SK-N-SH treated with all-trans-retinoic acid at 6 μM for 48 hours (cell line): ENCODE measurements at regions not wholly inside any gene's neighbourhood (a gene's known extent, or its start where the extent isn't known, plus 50 kb on each side); places are given as distances from the start of the nearest gene placed in this dataset.

Experiments used
- ATAC-seq: fragments of 200-7000 bp; cut with Tn5 transposase; 3 replicates; pipeline ENCODE4 v1.9.1; 2020; ENCODE audit warnings: mild to moderate bottlenecking, moderate library complexity
- ARNTL ChIP-seq: fragments of 450-650 bp; formaldehyde crosslinking; IDR thresholded peaks from 2 replicates; pipeline ENCODE4 v1.5.0; 2020; ENCODE audit warnings: low read depth, mild to moderate bottlenecking, moderate library complexity, borderline replicate concordance
- BACH2 ChIP-seq: fragments of 250-450 bp; sonication (Bioruptor Pico); IDR thresholded peaks from 2 replicates; pipeline ENCODE4 v1.9.0; 2021; ENCODE audit warnings: mild to moderate bottlenecking, borderline replicate concordance
- CSDC2 ChIP-seq: fragments of 250-450 bp; sonication (Bioruptor Pico); IDR thresholded peaks from 2 replicates; pipeline ENCODE4 v1.5.0; 2020; ENCODE audit warnings: mild to moderate bottlenecking, moderate library complexity
- ESRRG ChIP-seq: fragments of 250-450 bp; sonication (Bioruptor Pico); IDR thresholded peaks from 2 replicates; pipeline ENCODE4 v1.6.1; 2021; ENCODE audit warnings: mild to moderate bottlenecking
- GLIS3 ChIP-seq: fragments of 250-450 bp; sonication (Bioruptor Pico); IDR thresholded peaks from 2 replicates; pipeline ENCODE4 v1.5.0; 2020; ENCODE audit warnings: mild to moderate bottlenecking, moderate library complexity
- ISL1 ChIP-seq: fragments of 250-450 bp; sonication (Bioruptor Pico); IDR thresholded peaks from 2 replicates; pipeline ENCODE4 v2.1.2; 2022; ENCODE audit warnings: mild to moderate bottlenecking, moderate library complexity
- OSR1 ChIP-seq: fragments of 250-450 bp; sonication (Bioruptor Pico); IDR thresholded peaks from 2 replicates; pipeline ENCODE4 v1.8.0; 2022; ENCODE audit warnings: moderate library complexity, mild to moderate bottlenecking, inconsistent platforms
- PPARA ChIP-seq: fragments of 250-450 bp; sonication (Bioruptor Pico); IDR thresholded peaks from 2 replicates; pipeline ENCODE4 v1.5.0; 2020; ENCODE audit warnings: mild to moderate bottlenecking, borderline replicate concordance
- RARB ChIP-seq: fragments of 250-450 bp; sonication (Bioruptor Pico); IDR thresholded peaks from 2 replicates; pipeline ENCODE4 v1.8.0; 2021; ENCODE audit warnings: mild to moderate bottlenecking, moderate library complexity
- SNAI2 ChIP-seq: fragments of 250-450 bp; sonication (Bioruptor Pico); IDR thresholded peaks from 2 replicates; pipeline ENCODE4 v1.5.0; 2020; ENCODE audit warnings: mild to moderate bottlenecking, moderate library complexity
- TCF4 ChIP-seq: fragments of 250-450 bp; sonication (Bioruptor Pico); IDR thresholded peaks from 2 replicates; pipeline ENCODE4 v1.8.0; 2021; ENCODE audit warnings: mild to moderate bottlenecking, moderate library complexity, borderline replicate concordance
- TOX ChIP-seq: fragments of 250-450 bp; sonication (Bioruptor Pico); IDR thresholded peaks from 2 replicates; pipeline ENCODE4 v1.8.0; 2021; ENCODE audit warnings: mild to moderate bottlenecking, moderate library complexity, borderline replicate concordance
- TSHZ2 ChIP-seq: fragments of 250-450 bp; sonication (Bioruptor Pico); IDR thresholded peaks from 2 replicates; pipeline ENCODE4 v1.5.0; 2020; ENCODE audit warnings: mild to moderate bottlenecking, moderate library complexity
- ZC3H10 ChIP-seq: fragments of 250-450 bp; sonication (Bioruptor Pico); IDR thresholded peaks from 2 replicates; pipeline ENCODE4 v1.5.1; 2021; ENCODE audit warnings: mild to moderate bottlenecking, moderate library complexity
- ZFP3 ChIP-seq: fragments of 250-450 bp; sonication (Bioruptor Pico); IDR thresholded peaks from 2 replicates; pipeline ENCODE4 v1.5.0; 2020; ENCODE audit warnings: mild to moderate bottlenecking, moderate library complexity
- ZFP30 ChIP-seq: fragments of 450-650 bp; formaldehyde crosslinking; IDR thresholded peaks from 2 replicates; pipeline ENCODE4 v1.5.0; 2022; ENCODE audit warnings: mild to moderate bottlenecking, moderate library complexity
- ZNF565 ChIP-seq: fragments of 450-650 bp; formaldehyde crosslinking; conservative IDR thresholded peaks from 2 replicates; pipeline ENCODE4 v1.5.0; 2020; ENCODE audit warnings: low read depth, mild to moderate bottlenecking, moderate library complexity
- ZNF70 ChIP-seq: fragments of 450-650 bp; formaldehyde crosslinking; IDR thresholded peaks from 2 replicates; pipeline ENCODE4 v1.5.0; 2020; ENCODE audit warnings: mild to moderate bottlenecking, moderate library complexity
- TF ChIP-seq, protein P1 (sequence below): fragments of 250-450 bp; sonication (Bioruptor Pico); IDR thresholded peaks from 2 replicates; pipeline ENCODE4 v1.8.0; 2021; ENCODE audit warnings: low read depth, mild to moderate bottlenecking, moderate library complexity, borderline replicate concordance
- TF ChIP-seq, protein P2 (sequence below): fragments of 250-450 bp; sonication (Bioruptor Pico); IDR thresholded peaks from 2 replicates; pipeline ENCODE4 v1.8.0; 2020; ENCODE audit warnings: mild to moderate bottlenecking, moderate library complexity, borderline replicate concordance
- TF ChIP-seq, protein P3 (sequence below): fragments of 250-450 bp; sonication (Bioruptor Pico); IDR thresholded peaks from 2 replicates; pipeline ENCODE4 v1.5.1; 2020; ENCODE audit warnings: low read depth, mild to moderate bottlenecking, moderate library complexity

GRCh38 chr6:19502301-19502700 is 334.9 kb upstream of the ID4 start (continued):
- no peak for TF ChIP-seq ZNF565 (CRISPR knock-in tag)
- no peak for TF ChIP-seq ZFP3 (CRISPR knock-in tag)

DNA sequence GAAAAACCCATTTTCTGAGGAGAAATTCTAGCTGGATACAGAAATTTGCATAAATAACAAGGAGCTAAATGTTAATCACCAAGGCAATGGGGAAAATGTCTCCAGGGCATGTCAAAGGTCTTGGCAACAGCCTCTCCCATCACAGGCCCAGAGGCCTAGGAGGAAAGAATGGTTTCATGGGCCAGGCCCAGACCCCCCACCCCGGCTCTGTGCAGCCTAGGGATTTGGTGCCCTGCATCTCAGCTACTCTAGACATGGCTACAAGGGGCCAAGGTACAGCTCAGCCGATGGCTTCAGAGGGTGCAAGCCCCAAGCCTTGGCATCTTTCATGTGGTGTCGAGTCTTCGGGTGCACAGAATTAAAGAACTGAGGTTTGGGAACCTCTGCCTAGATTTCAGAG is 321.2 kb upstream of the ID4 start:
- TF ChIP-seq, protein P1, sequence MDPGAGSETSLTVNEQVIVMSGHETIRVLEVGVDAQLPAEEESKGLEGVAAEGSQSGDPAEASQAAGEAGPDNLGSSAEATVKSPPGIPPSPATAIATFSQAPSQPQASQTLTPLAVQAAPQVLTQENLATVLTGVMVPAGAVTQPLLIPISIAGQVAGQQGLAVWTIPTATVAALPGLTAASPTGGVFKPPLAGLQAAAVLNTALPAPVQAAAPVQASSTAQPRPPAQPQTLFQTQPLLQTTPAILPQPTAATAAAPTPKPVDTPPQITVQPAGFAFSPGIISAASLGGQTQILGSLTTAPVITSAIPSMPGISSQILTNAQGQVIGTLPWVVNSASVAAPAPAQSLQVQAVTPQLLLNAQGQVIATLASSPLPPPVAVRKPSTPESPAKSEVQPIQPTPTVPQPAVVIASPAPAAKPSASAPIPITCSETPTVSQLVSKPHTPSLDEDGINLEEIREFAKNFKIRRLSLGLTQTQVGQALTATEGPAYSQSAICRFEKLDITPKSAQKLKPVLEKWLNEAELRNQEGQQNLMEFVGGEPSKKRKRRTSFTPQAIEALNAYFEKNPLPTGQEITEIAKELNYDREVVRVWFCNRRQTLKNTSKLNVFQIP (CRISPR knock-in tag) = no peak
- TF ChIP-seq TSHZ2 (no peak), PPARA (CRISPR knock-in tag) (no peak), TCF4 (CRISPR knock-in tag) (no peak), OSR1 (no peak), ISL1 (CRISPR knock-in tag) (no peak), CSDC2 (no peak), ZFP3 (CRISPR knock-in tag) (no peak), RARB (CRISPR knock-in tag) (no peak), BACH2 (no peak), ZFP30 (CRISPR knock-in tag) (no peak), GLIS3 (CRISPR knock-in tag) (no peak), ZNF565 (CRISPR knock-in tag) (no peak)
- no peak for ATAC-seq

DNA sequence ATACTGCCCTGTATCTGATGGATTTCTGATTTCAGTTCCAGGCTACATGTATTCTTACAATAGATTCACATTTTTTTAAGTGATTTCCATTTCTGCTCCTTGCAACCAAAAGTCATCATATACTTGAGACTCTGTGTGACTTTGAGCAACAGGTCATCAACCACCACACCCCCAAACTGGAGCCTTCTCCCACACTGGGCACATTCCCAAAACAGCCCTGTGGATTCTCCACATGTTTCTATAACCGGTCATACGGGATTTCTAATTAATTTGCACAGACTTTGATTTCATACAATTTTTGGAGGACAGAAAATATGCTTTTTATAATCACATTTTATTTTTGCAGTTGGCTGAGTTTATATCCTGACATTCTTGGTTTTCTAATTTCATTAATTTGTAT is 317.2 kb upstream of the ID4 start:
- ATAC-seq = no peak
- TF ChIP-seq TCF4 (CRISPR knock-in tag) = no peak
- TF ChIP-seq ZFP3 (CRISPR knock-in tag) = no peak
- TF ChIP-seq ISL1 (CRISPR knock-in tag) = no peak
- TF ChIP-seq BACH2 = no peak
- TF ChIP-seq TOX (CRISPR knock-in tag) = no peak
- TF ChIP-seq, protein P2, sequence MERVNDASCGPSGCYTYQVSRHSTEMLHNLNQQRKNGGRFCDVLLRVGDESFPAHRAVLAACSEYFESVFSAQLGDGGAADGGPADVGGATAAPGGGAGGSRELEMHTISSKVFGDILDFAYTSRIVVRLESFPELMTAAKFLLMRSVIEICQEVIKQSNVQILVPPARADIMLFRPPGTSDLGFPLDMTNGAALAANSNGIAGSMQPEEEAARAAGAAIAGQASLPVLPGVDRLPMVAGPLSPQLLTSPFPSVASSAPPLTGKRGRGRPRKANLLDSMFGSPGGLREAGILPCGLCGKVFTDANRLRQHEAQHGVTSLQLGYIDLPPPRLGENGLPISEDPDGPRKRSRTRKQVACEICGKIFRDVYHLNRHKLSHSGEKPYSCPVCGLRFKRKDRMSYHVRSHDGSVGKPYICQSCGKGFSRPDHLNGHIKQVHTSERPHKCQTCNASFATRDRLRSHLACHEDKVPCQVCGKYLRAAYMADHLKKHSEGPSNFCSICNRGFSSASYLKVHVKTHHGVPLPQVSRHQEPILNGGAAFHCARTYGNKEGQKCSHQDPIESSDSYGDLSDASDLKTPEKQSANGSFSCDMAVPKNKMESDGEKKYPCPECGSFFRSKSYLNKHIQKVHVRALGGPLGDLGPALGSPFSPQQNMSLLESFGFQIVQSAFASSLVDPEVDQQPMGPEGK (CRISPR knock-in tag) = no peak
- no peak for TF ChIP-seq ZNF565 (CRISPR knock-in tag)
- TF ChIP-seq, protein P3, sequence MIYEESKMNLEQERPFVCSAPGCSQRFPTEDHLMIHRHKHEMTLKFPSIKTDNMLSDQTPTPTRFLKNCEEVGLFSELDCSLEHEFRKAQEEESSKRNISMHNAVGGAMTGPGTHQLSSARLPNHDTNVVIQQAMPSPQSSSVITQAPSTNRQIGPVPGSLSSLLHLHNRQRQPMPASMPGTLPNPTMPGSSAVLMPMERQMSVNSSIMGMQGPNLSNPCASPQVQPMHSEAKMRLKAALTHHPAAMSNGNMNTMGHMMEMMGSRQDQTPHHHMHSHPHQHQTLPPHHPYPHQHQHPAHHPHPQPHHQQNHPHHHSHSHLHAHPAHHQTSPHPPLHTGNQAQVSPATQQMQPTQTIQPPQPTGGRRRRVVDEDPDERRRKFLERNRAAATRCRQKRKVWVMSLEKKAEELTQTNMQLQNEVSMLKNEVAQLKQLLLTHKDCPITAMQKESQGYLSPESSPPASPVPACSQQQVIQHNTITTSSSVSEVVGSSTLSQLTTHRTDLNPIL (CRISPR knock-in tag) = no peak
- TF ChIP-seq PPARA (CRISPR knock-in tag) = no peak
- no peak for TF ChIP-seq ZC3H10 (CRISPR knock-in tag)
- no peak for TF ChIP-seq ZNF70 (CRISPR knock-in tag)
- TF ChIP-seq SNAI2 (CRISPR knock-in tag) = no peak
- TF ChIP-seq RARB (CRISPR knock-in tag) = no peak
- TF ChIP-seq ARNTL (CRISPR knock-in tag) = no peak
- TF ChIP-seq TSHZ2 = no peak
- TF ChIP-seq, protein P1 (CRISPR knock-in tag) = no peak
- TF ChIP-seq OSR1 = no peak
- TF ChIP-seq GLIS3 (CRISPR knock-in tag) = no peak
- TF ChIP-seq ESRRG (CRISPR knock-in tag) = no peak
